IPS-15b (cell line): ENCODE measurements at regions not wholly inside any gene's neighbourhood (a gene's known extent, or its start where the extent isn't known, plus 50 kb on each side); places are given as distances from the start of the nearest gene placed in this dataset.
"Not testable (repeated sequence)": the region's sequence is repeated elsewhere in the genome, so short reads cannot be mapped to it uniquely, and the experiment has no call there.

Experiments used
- H3K27me3 ChIP-seq: one replicate; pipeline ENCODE4 v1.6.1; 2013; ENCODE audit warnings: low read length; ENCODE audit not compliant: control insufficient read depth, insufficient read depth
- H3K36me3 ChIP-seq: one replicate; pipeline ENCODE4 v1.6.1; 2013; ENCODE audit warnings: low read length; ENCODE audit not compliant: control insufficient read depth, insufficient read depth
- H3K4me1 ChIP-seq: one replicate; pipeline ENCODE4 v1.6.1; 2013; ENCODE audit warnings: mild to moderate bottlenecking, low read length; ENCODE audit not compliant: control insufficient read depth, insufficient read depth
- H3K4me3 ChIP-seq: one replicate; pipeline ENCODE4 v1.5.1; 2013; ENCODE audit warnings: low read depth, low read length
- H3K9ac ChIP-seq: one replicate; pipeline ENCODE4 v1.6.1; 2013; ENCODE audit warnings: low read depth, mild to moderate bottlenecking, low read length
- H3K9me3 ChIP-seq: one replicate; pipeline ENCODE4 v1.6.1; 2013; ENCODE audit warnings: mild to moderate bottlenecking, low read length; ENCODE audit not compliant: control insufficient read depth, insufficient read depth

- H3K9me3 ChIP-seq, result no peaks in the 10 kb centered on the region
- peaks cover 2% of the 10 kb centered on the region for H3K4me1 ChIP-seq
- H3K9ac ChIP-seq, result no peak overlapping the region
- no peaks in the 10 kb centered on the region for H3K36me3 ChIP-seq
- no peaks in the 10 kb centered on the region for H3K27me3 ChIP-seq
- H3K4me3 ChIP-seq, result no peak overlapping the region
Observed at GRCh38 chr4:64715741-64716140, 306.5 kb upstream of the TECRL start.

GRCh38 chr4:64713256-64713840 lies 304.1 kb upstream of the TECRL start:
- Histone ChIP-seq H3K9ac (no peak overlapping the region), H3K9me3 (no peaks in the 10 kb centered on the region), H3K4me1 (peaks cover 2% of the 10 kb centered on the region), H3K27me3 (no peaks in the 10 kb centered on the region), H3K4me3 (no peak overlapping the region), H3K36me3 (no peaks in the 10 kb centered on the region)

- H3K9me3 ChIP-seq, result no peaks in the 10 kb centered on the region
- H3K9ac ChIP-seq, result no peak overlapping the region
- H3K4me3 ChIP-seq, result no peak overlapping the region
- H3K4me1 ChIP-seq, result peaks cover 2% of the 10 kb centered on the region
- H3K27me3 ChIP-seq, result no peaks in the 10 kb centered on the region
- no peaks in the 10 kb centered on the region for H3K36me3 ChIP-seq
Observed at GRCh38 chr4:64712590-64712989, 303.3 kb upstream of the TECRL start.

- Histone ChIP-seq H3K36me3 (no peaks in the 10 kb centered on the region), H3K9ac (no peak overlapping the region), H3K4me1 (no peaks in the 10 kb centered on the region), H3K27me3 (no peaks in the 10 kb centered on the region), H3K9me3 (no peaks in the 10 kb centered on the region), H3K4me3 (no peak overlapping the region)
Observed at GRCh38 chr4:64705989-64706388, 296.7 kb upstream of the TECRL start.

GRCh38 chr4:64698171-64698570 lies 288.9 kb upstream of the TECRL start:
- no peaks in the 10 kb centered on the region for H3K9me3 ChIP-seq
- no peak overlapping the region for H3K9ac ChIP-seq
- H3K36me3 ChIP-seq, result no peaks in the 10 kb centered on the region
- no peaks in the 10 kb centered on the region for H3K4me1 ChIP-seq
- no peak overlapping the region for H3K4me3 ChIP-seq
- no peaks in the 10 kb centered on the region for H3K27me3 ChIP-seq

GRCh38 chr4:64682946-64683345 lies 273.7 kb upstream of the TECRL start:
- Histone ChIP-seq H3K4me1 (no peaks in the 10 kb centered on the region), H3K27me3 (no peaks in the 10 kb centered on the region), H3K9me3 (no peaks in the 10 kb centered on the region), H3K4me3 (no peak overlapping the region), H3K36me3 (no peaks in the 10 kb centered on the region), H3K9ac (no peak overlapping the region)

GRCh38 chr4:64682481-64682880 lies 273.2 kb upstream of the TECRL start:
- Histone ChIP-seq H3K4me3 (no peak overlapping the region), H3K27me3 (no peaks in the 10 kb centered on the region), H3K9me3 (no peaks in the 10 kb centered on the region), H3K36me3 (no peaks in the 10 kb centered on the region), H3K9ac (no peak overlapping the region), H3K4me1 (no peaks in the 10 kb centered on the region)

- not testable (repeated sequence) for H3K4me1 ChIP-seq, H3K4me3 ChIP-seq, H3K9me3 ChIP-seq, H3K36me3 ChIP-seq, H3K27me3 ChIP-seq, H3K9ac ChIP-seq
Observed at GRCh38 chr4:64673121-64673520, 263.9 kb upstream of the TECRL start.

- H3K4me3 ChIP-seq, result no peak overlapping the region
- H3K27me3 ChIP-seq, result no peaks in the 10 kb centered on the region
- no peaks in the 10 kb centered on the region for H3K36me3 ChIP-seq
- no peaks in the 10 kb centered on the region for H3K4me1 ChIP-seq
- H3K9me3 ChIP-seq, result no peaks in the 10 kb centered on the region
- H3K9ac ChIP-seq, result no peak overlapping the region
Observed at GRCh38 chr4:64670647-64671046, 261.4 kb upstream of the TECRL start.

- Histone ChIP-seq H3K36me3 (no peaks in the 10 kb centered on the region), H3K27me3 (no peaks in the 10 kb centered on the region), H3K9me3 (no peaks in the 10 kb centered on the region), H3K4me3 (no peak overlapping the region), H3K9ac (no peak overlapping the region), H3K4me1 (no peaks in the 10 kb centered on the region)
Observed at GRCh38 chr4:64643841-64644240, 234.6 kb upstream of the TECRL start.

- H3K9me3 ChIP-seq, result no peaks in the 10 kb centered on the region
- no peaks in the 10 kb centered on the region for H3K4me1 ChIP-seq
- no peaks in the 10 kb centered on the region for H3K27me3 ChIP-seq
- H3K36me3 ChIP-seq, result no peaks in the 10 kb centered on the region
- H3K9ac ChIP-seq, result no peak overlapping the region
- no peak overlapping the region for H3K4me3 ChIP-seq
Observed at GRCh38 chr4:64642936-64643335, 233.7 kb upstream of the TECRL start.

- H3K36me3 ChIP-seq, H3K4me3 ChIP-seq: not testable (repeated sequence)
Observed at GRCh38 chr4:64640402-64640801, 231.2 kb upstream of the TECRL start.

More at GRCh38 chr4:64640402-64640801, 231.2 kb upstream of the TECRL start:
- H3K9ac ChIP-seq, H3K4me1 ChIP-seq, H3K9me3 ChIP-seq, H3K27me3 ChIP-seq: not testable (repeated sequence)
